Tibial nerve (tissue), 4 donors: ENCODE measurements at regions not wholly inside any gene's neighbourhood (a gene's known extent, or its start where the extent isn't known, plus 50 kb on each side); places are given as distances from the start of the nearest gene placed in this dataset.
"Not testable (repeated sequence)": the region's sequence is repeated elsewhere in the genome, so short reads cannot be mapped to it uniquely, and the experiment has no call there.

ENCODE experiments used
- DNase-seq, 2 donors: peaks; one replicate each; pipeline ENCODE4 v3.0.0-alpha.2; 2019; ENCODE audit warnings: low spot score in 2 of 2
- H3K27ac ChIP-seq, 4 donors: fragments of 200-600 bp; sonication (generic) in 3 of 4; one replicate each; pipeline ENCODE4 v1.5.1; 2017 to 2019; ENCODE audit warnings: mild to moderate bottlenecking in 1 of 4
- H3K27me3 ChIP-seq, 2 donors: fragments of 200-600 bp; sonication (generic) in 1 of 2; one replicate each; pipeline versions ENCODE4 v1.5.1 to v1.6.0; 2017 to 2019
- H3K36me3 ChIP-seq, 3 donors: fragments of 200-600 bp; sonication (generic); one replicate each; pipeline ENCODE4 v1.5.1; 2018 to 2019
- H3K4me1 ChIP-seq, 4 donors: fragments of 200-600 bp; sonication (generic) in 3 of 4; one replicate each; pipeline ENCODE4 v1.5.1; 2017 to 2019
- H3K4me3 ChIP-seq, 4 donors: fragments of 200-600 bp; sonication (generic) in 3 of 4; one replicate each; pipeline ENCODE4 v1.5.1; 2017 to 2019; ENCODE audit warnings: mild to moderate bottlenecking in 1 of 4, moderate library complexity in 1 of 4
- H3K9me3 ChIP-seq, 4 donors: fragments of 200-600 bp; sonication (generic) in 3 of 4; one replicate each; pipeline ENCODE4 v1.5.1; 2017 to 2019
- EP300 ChIP-seq, 2 donors: sonication (generic); formaldehyde crosslinking; IDR thresholded peaks; one replicate each; pipeline ENCODE4 v1.6.1; 2017; ENCODE audit warnings: antibody characterized with exemption in 2 of 2, mild to moderate bottlenecking in 1 of 2
- POLR2A ChIP-seq, 2 donors: fragments of 450-650 bp; IDR thresholded peaks; one replicate each; pipeline ENCODE4 v1.6.1; 2017; ENCODE audit warnings: antibody characterized with exemption in 2 of 2, mild to moderate bottlenecking in 2 of 2, moderate library complexity in 2 of 2
- WGBS, 2 donors: methylation state at CpG; one replicate each; pipeline ENCODE4 v1.1.5; 2018; 5-methylcytosine and 5-hydroxymethylcytosine counted together
- TF ChIP-seq, protein P1 (sequence below), 5 experiments: fragments of 200-600 bp in 3 of 5; fragments of 450-650 bp in 2 of 5; sonication (generic) in 3 of 5; IDR thresholded peaks; one replicate each; pipeline ENCODE4 v1.5.1; 2016 to 2019; ENCODE audit warnings: antibody characterized with exemption in 5 of 5, mild to moderate bottlenecking in 3 of 5, moderate library complexity in 2 of 5

DNA sequence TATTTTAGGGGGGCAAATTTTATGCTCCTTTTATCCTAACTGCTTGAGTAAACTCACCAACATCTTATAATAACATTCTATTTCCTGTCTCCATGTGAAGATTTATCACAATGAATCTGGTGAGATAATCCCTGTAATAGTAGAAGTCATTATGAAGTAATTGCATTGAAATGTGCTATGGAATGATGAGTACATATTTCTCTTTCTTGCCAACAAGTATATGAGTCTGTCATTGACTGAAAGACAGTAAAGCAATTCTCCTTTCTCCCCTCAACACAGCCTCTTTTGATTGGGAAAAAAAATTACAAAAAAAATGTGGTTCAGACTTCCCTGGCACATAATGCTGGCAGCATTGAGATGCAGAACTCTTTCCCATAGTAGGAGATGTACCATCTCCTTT, 459.2 kb upstream of the RGMB start:
- Histone ChIP-seq H3K4me3 (no peak overlapping the region), H3K27ac (peak overlapping the region in 2 of 4 donors; percentile 21 to 53), H3K9me3 (no peaks in the 10 kb centered on the region), H3K4me1 (peaks cover 0 to 10% (median 0%) of the 10 kb centered on the region in 4 donors), H3K36me3 (no peaks in the 10 kb centered on the region), H3K27me3 (no peaks in the 10 kb centered on the region)
- no peak for DNase-seq
- TF ChIP-seq POLR2A (IDR thresholded peaks at IDR 0.05) (no peak), EP300 (IDR thresholded peaks at IDR 0.05) (no peak)
- TF ChIP-seq, protein P1, sequence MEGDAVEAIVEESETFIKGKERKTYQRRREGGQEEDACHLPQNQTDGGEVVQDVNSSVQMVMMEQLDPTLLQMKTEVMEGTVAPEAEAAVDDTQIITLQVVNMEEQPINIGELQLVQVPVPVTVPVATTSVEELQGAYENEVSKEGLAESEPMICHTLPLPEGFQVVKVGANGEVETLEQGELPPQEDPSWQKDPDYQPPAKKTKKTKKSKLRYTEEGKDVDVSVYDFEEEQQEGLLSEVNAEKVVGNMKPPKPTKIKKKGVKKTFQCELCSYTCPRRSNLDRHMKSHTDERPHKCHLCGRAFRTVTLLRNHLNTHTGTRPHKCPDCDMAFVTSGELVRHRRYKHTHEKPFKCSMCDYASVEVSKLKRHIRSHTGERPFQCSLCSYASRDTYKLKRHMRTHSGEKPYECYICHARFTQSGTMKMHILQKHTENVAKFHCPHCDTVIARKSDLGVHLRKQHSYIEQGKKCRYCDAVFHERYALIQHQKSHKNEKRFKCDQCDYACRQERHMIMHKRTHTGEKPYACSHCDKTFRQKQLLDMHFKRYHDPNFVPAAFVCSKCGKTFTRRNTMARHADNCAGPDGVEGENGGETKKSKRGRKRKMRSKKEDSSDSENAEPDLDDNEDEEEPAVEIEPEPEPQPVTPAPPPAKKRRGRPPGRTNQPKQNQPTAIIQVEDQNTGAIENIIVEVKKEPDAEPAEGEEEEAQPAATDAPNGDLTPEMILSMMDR (IDR thresholded peaks at IDR 0.05): no peak

DNA sequence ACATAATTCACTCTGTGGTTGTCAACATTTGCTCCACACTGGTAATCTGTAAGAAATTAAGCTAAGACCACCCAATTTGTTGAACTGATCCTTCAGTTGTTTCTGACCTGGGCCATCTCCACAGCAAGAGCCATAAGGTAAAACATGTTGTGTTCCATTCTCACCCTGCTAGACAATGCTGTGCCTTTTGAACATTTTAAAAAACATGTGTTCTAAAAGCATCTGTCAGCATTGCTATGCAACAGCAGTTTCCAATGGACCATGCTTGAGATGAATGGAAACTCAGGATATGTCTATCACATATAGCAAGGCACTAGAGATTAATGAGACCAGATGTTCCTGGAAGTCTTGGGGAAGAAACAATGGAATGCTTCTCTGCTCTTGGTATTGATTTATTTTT, 455.1 kb upstream of the RGMB start:
- H3K36me3 ChIP-seq: no peaks in the 10 kb centered on the region
- no peak overlapping the region for H3K27ac ChIP-seq
- H3K27me3 ChIP-seq: no peaks in the 10 kb centered on the region
- no peak overlapping the region for H3K4me3 ChIP-seq
- peaks cover 0 to 10% (median 0%) of the 10 kb centered on the region in 4 donors for H3K4me1 ChIP-seq
- no peaks in the 10 kb centered on the region for H3K9me3 ChIP-seq
- TF ChIP-seq POLR2A (IDR thresholded peaks at IDR 0.05) (no peak), EP300 (IDR thresholded peaks at IDR 0.05) (no peak)
- TF ChIP-seq, protein P1 (IDR thresholded peaks at IDR 0.05): no peak
- no peak for DNase-seq

GRCh38 chr5:98319299-98320011, 454.0 kb upstream of the RGMB start:
- no peak overlapping the region for H3K27ac ChIP-seq
- H3K27me3 ChIP-seq: no peaks in the 10 kb centered on the region
- DNase-seq: no peak
- H3K36me3 ChIP-seq: no peaks in the 10 kb centered on the region
- H3K9me3 ChIP-seq: no peaks in the 10 kb centered on the region
- no peak overlapping the region for H3K4me3 ChIP-seq
- 91 to 92% methylated on average over 7 of the region's 7 CpGs for WGBS, 2 donors
- H3K4me1 ChIP-seq: peaks cover 0 to 9% (median 0%) of the 10 kb centered on the region in 4 donors
- TF ChIP-seq, protein P1 (IDR thresholded peaks at IDR 0.05): no peak
- TF ChIP-seq POLR2A (IDR thresholded peaks at IDR 0.05) (no peak), EP300 (IDR thresholded peaks at IDR 0.05) (no peak)

DNA sequence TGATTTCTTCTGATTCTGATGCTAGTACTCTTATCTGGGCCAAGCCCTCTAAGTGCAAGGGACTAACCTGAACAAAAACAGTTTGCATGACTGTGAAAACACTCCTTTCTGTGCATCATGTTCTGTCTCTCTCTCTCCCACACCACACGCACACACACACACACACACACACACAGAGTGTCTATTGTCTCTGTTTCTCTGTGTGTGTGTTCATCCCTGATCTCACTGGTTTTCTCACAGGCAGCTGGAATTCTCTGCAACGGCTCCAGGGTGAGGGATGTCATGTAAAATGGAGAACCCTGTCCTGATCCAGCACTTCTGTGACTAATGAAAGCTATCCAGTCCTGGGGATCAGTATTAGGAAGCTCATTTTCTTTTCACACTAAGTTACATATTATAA, 453.1 kb upstream of the RGMB start:
- 31 to 40% methylated on average over 2 of the region's 2 CpGs for WGBS, 2 donors
- Histone ChIP-seq H3K4me1 (no peaks in the 10 kb centered on the region), H3K9me3 (no peaks in the 10 kb centered on the region), H3K27ac (no peak overlapping the region), H3K4me3 (no peak overlapping the region), H3K27me3 (no peaks in the 10 kb centered on the region), H3K36me3 (no peaks in the 10 kb centered on the region)
- no peak for DNase-seq
- TF ChIP-seq, protein P1 (IDR thresholded peaks at IDR 0.05): no peak
- TF ChIP-seq EP300 (IDR thresholded peaks at IDR 0.05) (no peak), POLR2A (IDR thresholded peaks at IDR 0.05) (no peak)

GRCh38 chr5:98321361-98321760, 452.1 kb upstream of the RGMB start:
- Histone ChIP-seq H3K36me3 (no peaks in the 10 kb centered on the region), H3K27ac (no peak overlapping the region), H3K27me3 (no peaks in the 10 kb centered on the region), H3K9me3 (no peaks in the 10 kb centered on the region), H3K4me3 (no peak overlapping the region), H3K4me1 (no peaks in the 10 kb centered on the region)
- peak in 1 of 2 donors; percentile 6 for DNase-seq
- WGBS, 2 donors: 64 to 70% methylated on average over 3 of the region's 3 CpGs
- TF ChIP-seq, protein P1 (IDR thresholded peaks at IDR 0.05): no peak
- no peak for TF ChIP-seq EP300 (IDR thresholded peaks at IDR 0.05)
- no peak for TF ChIP-seq POLR2A (IDR thresholded peaks at IDR 0.05)

DNA sequence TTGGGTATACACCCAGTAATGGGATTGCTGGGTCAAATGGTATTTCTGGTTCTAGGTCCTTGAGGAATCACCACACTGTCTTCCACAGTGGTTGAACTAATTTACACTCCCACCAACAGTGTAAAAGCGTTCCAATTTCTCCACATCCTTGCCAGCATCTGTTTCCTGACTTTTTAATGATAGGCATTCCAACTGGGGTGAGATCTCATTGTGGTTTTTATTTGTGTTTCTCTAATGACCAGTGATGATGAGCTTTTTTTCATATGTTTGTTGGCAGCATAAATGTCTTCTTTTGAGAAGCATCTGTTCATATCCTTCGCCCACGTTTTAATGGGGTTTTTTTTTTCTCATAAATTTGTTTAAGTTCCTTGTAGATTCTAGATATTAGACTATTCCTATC, 448.3 kb upstream of the RGMB start:
- DNase-seq: not testable (repeated sequence)

More for the DNA sequence above, 448.3 kb upstream of the RGMB start:
- H3K4me1 ChIP-seq, H3K4me3 ChIP-seq, H3K9me3 ChIP-seq, H3K36me3 ChIP-seq, H3K27me3 ChIP-seq, H3K27ac ChIP-seq: not testable (repeated sequence)
- WGBS, 2 donors: 52 to 57% methylated on average over 3 of the region's 3 CpGs
